Neural progenitor cell (in vitro differentiated cells): ENCODE measurements at regions not wholly inside any gene's neighbourhood (a gene's known extent, or its start where the extent isn't known, plus 50 kb on each side); places are given as distances from the start of the nearest gene placed in this dataset.

Source experiments
- DNase-seq: peaks from one replicate; pipeline ENCODE4 v3.0.0-alpha.2; 2016; ENCODE audit warnings: low spot score
- H2AFZ ChIP-seq: fragments of 200-600 bp; sonication (generic); replicated peaks from 2 replicates; pipeline ENCODE4 v1.6.1; 2016; ENCODE audit warnings: antibody characterized with exemption
- H3F3A ChIP-seq: fragments of 200-600 bp; sonication (generic); 2 replicates; pipeline ENCODE4 v1.6.1; 2016; ENCODE audit warnings: antibody characterized with exemption, low read depth
- H3K27ac ChIP-seq: fragments of 200-600 bp; sonication (generic); 2 replicates; pipeline ENCODE4 v1.5.1; 2016; ENCODE audit warnings: mild to moderate bottlenecking
- H3K27me3 ChIP-seq: fragments of 200-600 bp; sonication (generic); 2 replicates; pipeline ENCODE4 v1.6.1; 2016; ENCODE audit warnings: mild to moderate bottlenecking, moderate library complexity
- H3K36me3 ChIP-seq: fragments of 200-600 bp; sonication (generic); 2 replicates; pipeline ENCODE4 v1.5.1; 2016
- H3K4me1 ChIP-seq: fragments of 200-600 bp; sonication (generic); 2 replicates; pipeline ENCODE4 v1.6.1; 2016; ENCODE audit warnings: mixed run types
- H3K4me2 ChIP-seq: fragments of 200-600 bp; sonication (generic); 2 replicates; pipeline ENCODE4 v1.6.1; 2016
- H3K4me3 ChIP-seq: fragments of 200-600 bp; sonication (generic); 2 replicates; pipeline ENCODE4 v1.5.1; 2016
- H3K79me2 ChIP-seq: fragments of 200-600 bp; sonication (generic); 2 replicates; pipeline ENCODE4 v1.6.1; 2016; ENCODE audit warnings: low read depth
- H3K9ac ChIP-seq: fragments of 200-600 bp; sonication (generic); 2 replicates; pipeline ENCODE4 v1.6.1; 2016
- H3K9me3 ChIP-seq: fragments of 200-600 bp; sonication (generic); 2 replicates; pipeline ENCODE4 v1.5.1; 2016; ENCODE audit warnings: low read depth
- H4K20me1 ChIP-seq: fragments of 200-600 bp; sonication (generic); 2 replicates; pipeline ENCODE4 v1.6.1; 2016; ENCODE audit warnings: low read depth
- H3K27ac Mint-ChIP-seq: 3 replicates; pipeline ENCODE4 v1.8.0; 2021; ENCODE audit warnings: mixed read lengths
- H3K27me3 Mint-ChIP-seq: 2 replicates; pipeline ENCODE4 v1.8.0; 2022; ENCODE audit warnings: low read depth, mild to moderate bottlenecking, inconsistent platforms, moderate library complexity, mixed read lengths; ENCODE audit not compliant: insufficient read depth
- H3K36me3 Mint-ChIP-seq: 3 replicates; pipeline ENCODE4 v1.8.0; 2021; ENCODE audit warnings: mixed read lengths
- H3K4me1 Mint-ChIP-seq: 3 replicates; pipeline ENCODE4 v1.8.0; 2021; ENCODE audit warnings: mixed read lengths
- H3K4me3 Mint-ChIP-seq: 3 replicates; pipeline ENCODE4 v1.8.0; 2021; ENCODE audit warnings: mild to moderate bottlenecking, moderate library complexity, mixed read lengths
- H3K9me3 Mint-ChIP-seq: 3 replicates; pipeline ENCODE4 v1.8.0; 2020; ENCODE audit warnings: mixed read lengths
- EZH2 ChIP-seq: fragments of 200-600 bp; sonication (generic); IDR thresholded peaks from 2 replicates; pipeline ENCODE4 v1.6.1; 2017; ENCODE audit warnings: antibody characterized with exemption, mild to moderate bottlenecking, moderate library complexity
- EZH2phosphoT487 ChIP-seq: fragments of 200-600 bp; sonication (generic); IDR thresholded peaks from 2 replicates; pipeline ENCODE4 v1.6.1; 2017; ENCODE audit warnings: antibody characterized with exemption
- TF ChIP-seq, protein P1 (sequence below): fragments of 200-600 bp; sonication (generic); IDR thresholded peaks from 2 replicates; pipeline ENCODE4 v1.5.1; 2017; ENCODE audit warnings: antibody characterized with exemption, mild to moderate bottlenecking

DNA sequence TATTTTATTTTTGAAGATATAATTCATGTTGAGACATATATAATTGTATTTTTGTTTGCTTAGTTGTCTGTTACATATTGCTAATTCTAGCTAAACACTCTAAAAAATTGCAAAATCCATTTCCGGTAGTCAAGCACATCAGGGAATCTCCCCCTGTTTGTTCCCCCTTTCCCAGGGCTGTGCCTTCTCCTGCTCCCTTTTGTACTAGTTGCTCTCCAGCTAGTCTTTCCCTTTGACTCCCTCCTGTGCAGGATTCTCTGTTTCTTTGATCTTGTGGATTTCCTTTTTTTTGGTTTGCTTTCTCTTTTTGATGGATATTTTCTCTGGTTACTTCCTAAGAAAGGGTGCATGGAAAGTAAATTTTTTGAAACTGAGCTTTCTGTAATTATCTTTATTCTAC is 188.1 kb upstream of the PLET1 start:
- Histone ChIP-seq H3K79me2 (no peaks in the 10 kb centered on the region), H3K27ac (no peak overlapping the region), H3K9me3 (peaks cover 4% of the 10 kb centered on the region), H3K4me3 (no peak overlapping the region), H3K4me2 (no peak overlapping the region), H2AFZ (no peak overlapping the region), H3F3A (no peaks in the 10 kb centered on the region), H3K36me3 (peaks cover 3% of the 10 kb centered on the region), H4K20me1 (no peaks in the 10 kb centered on the region), H3K9ac (no peak overlapping the region), H3K27me3 (no peaks in the 10 kb centered on the region), H3K4me1 (no peaks in the 10 kb centered on the region)
- no peaks in the 10 kb centered on the region for H3K27me3 Mint-ChIP-seq
- DNase-seq: no peak
- no peak overlapping the region for H3K27ac Mint-ChIP-seq
- TF ChIP-seq EZH2 (no peak), EZH2phosphoT487 (no peak)
- TF ChIP-seq, protein P1, sequence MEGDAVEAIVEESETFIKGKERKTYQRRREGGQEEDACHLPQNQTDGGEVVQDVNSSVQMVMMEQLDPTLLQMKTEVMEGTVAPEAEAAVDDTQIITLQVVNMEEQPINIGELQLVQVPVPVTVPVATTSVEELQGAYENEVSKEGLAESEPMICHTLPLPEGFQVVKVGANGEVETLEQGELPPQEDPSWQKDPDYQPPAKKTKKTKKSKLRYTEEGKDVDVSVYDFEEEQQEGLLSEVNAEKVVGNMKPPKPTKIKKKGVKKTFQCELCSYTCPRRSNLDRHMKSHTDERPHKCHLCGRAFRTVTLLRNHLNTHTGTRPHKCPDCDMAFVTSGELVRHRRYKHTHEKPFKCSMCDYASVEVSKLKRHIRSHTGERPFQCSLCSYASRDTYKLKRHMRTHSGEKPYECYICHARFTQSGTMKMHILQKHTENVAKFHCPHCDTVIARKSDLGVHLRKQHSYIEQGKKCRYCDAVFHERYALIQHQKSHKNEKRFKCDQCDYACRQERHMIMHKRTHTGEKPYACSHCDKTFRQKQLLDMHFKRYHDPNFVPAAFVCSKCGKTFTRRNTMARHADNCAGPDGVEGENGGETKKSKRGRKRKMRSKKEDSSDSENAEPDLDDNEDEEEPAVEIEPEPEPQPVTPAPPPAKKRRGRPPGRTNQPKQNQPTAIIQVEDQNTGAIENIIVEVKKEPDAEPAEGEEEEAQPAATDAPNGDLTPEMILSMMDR: no peak
- H3K4me3 Mint-ChIP-seq: no peak overlapping the region
- no peaks in the 10 kb centered on the region for H3K36me3 Mint-ChIP-seq
- H3K9me3 Mint-ChIP-seq: peaks cover 8% of the 10 kb centered on the region
- peaks cover 10% of the 10 kb centered on the region for H3K4me1 Mint-ChIP-seq

DNA sequence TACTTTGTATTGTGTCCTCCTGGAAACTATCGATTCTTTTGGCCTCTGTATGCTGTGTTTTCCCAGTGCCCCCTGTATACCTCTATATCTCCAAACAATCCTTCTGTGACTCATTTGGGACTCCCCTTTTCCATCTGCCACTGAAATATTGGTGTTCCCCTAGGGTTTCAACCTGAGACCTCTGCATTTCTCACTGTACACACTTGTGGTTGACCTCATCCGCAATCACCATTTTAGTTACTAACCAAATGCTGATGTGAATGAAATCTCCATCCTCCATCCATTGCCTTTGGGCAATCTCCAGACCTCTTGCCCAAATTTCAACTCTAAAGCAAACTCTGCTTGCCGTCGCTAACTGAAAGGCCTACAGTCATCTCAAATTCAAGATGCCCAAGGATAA is 190.6 kb upstream of the PLET1 start:
- H3K4me1 ChIP-seq: no peaks in the 10 kb centered on the region
- H3K79me2 ChIP-seq: no peaks in the 10 kb centered on the region
- no peaks in the 10 kb centered on the region for H3K9me3 ChIP-seq
- H4K20me1 ChIP-seq: no peaks in the 10 kb centered on the region
- peaks cover 3% of the 10 kb centered on the region for H3K36me3 ChIP-seq
- no peak overlapping the region for H3K4me3 ChIP-seq
- no peak overlapping the region for H2AFZ ChIP-seq
- TF ChIP-seq EZH2phosphoT487 (no peak), EZH2 (no peak)
- TF ChIP-seq, protein P1: no peak
- H3K4me3 Mint-ChIP-seq: no peak overlapping the region
- H3K27ac ChIP-seq: no peak overlapping the region
- peaks cover 10% of the 10 kb centered on the region for H3K4me1 Mint-ChIP-seq
- H3K27me3 Mint-ChIP-seq: no peaks in the 10 kb centered on the region
- H3K27me3 ChIP-seq: no peaks in the 10 kb centered on the region
- H3K27ac Mint-ChIP-seq: no peak overlapping the region
- H3F3A ChIP-seq: no peaks in the 10 kb centered on the region
- H3K36me3 Mint-ChIP-seq: no peaks in the 10 kb centered on the region
- no peak overlapping the region for H3K4me2 ChIP-seq
- peaks cover 3% of the 10 kb centered on the region for H3K9me3 Mint-ChIP-seq
- H3K9ac ChIP-seq: no peak overlapping the region
- no peak for DNase-seq

DNA sequence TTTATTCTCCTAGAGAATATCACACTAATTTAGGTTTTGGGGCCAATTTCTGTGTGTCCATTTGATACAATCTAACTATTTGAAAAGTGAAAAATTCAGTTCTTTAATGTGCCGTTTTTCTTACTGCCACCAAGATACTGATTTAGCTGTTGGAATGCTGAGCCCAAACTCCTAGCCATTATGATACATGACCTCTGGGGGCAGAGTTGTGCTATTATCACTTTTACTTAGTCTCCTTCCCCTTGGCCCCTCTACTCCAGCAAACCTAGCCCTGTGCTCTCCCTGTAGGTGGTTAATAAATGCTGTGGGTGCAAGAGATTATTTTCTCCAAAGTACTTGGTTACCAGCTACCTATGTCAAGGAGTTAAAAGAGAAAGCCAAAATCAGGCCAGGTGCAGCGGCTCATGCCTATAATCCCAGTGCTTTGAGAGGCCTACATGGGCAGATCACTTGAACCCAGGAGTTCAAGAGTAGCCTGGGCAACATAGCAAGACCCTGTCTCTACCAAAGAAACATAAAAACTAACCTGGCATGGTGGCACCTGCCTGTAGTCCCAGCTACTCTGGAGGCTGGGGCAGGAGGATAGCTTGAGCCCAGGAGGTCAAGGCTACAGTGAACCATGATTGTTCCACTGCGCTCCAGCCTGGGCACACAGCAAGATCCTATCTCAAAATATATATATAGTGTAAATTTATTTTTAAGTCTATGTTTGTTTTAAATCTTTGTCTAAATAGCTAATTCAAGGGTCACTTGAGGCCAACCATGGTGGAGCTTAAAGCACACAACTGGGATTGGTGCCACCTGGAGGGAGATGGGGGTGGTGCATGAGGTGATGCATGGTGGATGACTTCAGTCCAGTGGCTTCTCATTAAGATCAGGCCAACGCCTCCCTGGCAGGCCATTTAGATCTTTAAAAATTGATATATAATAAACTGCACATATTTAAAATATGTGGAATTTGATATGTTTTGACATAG is 193.2 kb upstream of the PLET1 start:
- Histone ChIP-seq H3K9me3 (no peaks in the 10 kb centered on the region), H3K9ac (no peak overlapping the region), H3K4me3 (no peak overlapping the region), H3K36me3 (peaks cover 3% of the 10 kb centered on the region), H3F3A (no peaks in the 10 kb centered on the region), H3K4me1 (no peaks in the 10 kb centered on the region), H2AFZ (no peak overlapping the region), H4K20me1 (no peaks in the 10 kb centered on the region), H3K27ac (no peak overlapping the region), H3K27me3 (no peaks in the 10 kb centered on the region), H3K79me2 (no peaks in the 10 kb centered on the region), H3K4me2 (no peak overlapping the region)
- no peak overlapping the region for H3K4me3 Mint-ChIP-seq
- TF ChIP-seq EZH2 (no peak), EZH2phosphoT487 (no peak)
- TF ChIP-seq, protein P1: peak; percentile 50
- no peak overlapping the region for H3K27ac Mint-ChIP-seq
- H3K4me1 Mint-ChIP-seq: peaks cover 9% of the 10 kb centered on the region
- H3K36me3 Mint-ChIP-seq: no peaks in the 10 kb centered on the region
- DNase-seq: peak; percentile 37
- no peaks in the 10 kb centered on the region for H3K9me3 Mint-ChIP-seq
- H3K27me3 Mint-ChIP-seq: no peaks in the 10 kb centered on the region
